GM23338 (cell line): ENCODE measurements at regions not wholly inside any gene's neighbourhood (a gene's known extent, or its start where the extent isn't known, plus 50 kb on each side); places are given as distances from the start of the nearest gene placed in this dataset.

Source experiments
- CREB1 ChIP-seq: fragments of 250-450 bp; sonication (Bioruptor Pico); IDR thresholded peaks from 2 replicates; pipeline ENCODE4 v1.5.0; 2020; ENCODE audit warnings: low read depth, mild to moderate bottlenecking, moderate library complexity
- CTCF ChIP-seq, 2 experiments: fragments of 200-600 bp in 1 of 2; sonication (generic) in 1 of 2; conservative IDR thresholded peaks; 2 replicates each; pipeline versions ENCODE4 v1.5.1 to v1.6.1; 2016 to 2017; ENCODE audit warnings: antibody characterized with exemption in 2 of 2, low read depth in 2 of 2, mild to moderate bottlenecking in 2 of 2, moderate library complexity in 1 of 2
- ETS1 ChIP-seq: IDR thresholded peaks from 2 replicates; pipeline ENCODE4 v1.6.1; 2016; ENCODE audit warnings: antibody characterized with exemption
- EZH2 ChIP-seq: fragments of 200-600 bp; sonication (generic); IDR thresholded peaks from one replicate; pipeline ENCODE4 v1.8.0; 2017; ENCODE audit warnings: antibody characterized with exemption, mild to moderate bottlenecking, low read depth; ENCODE audit not compliant: unreplicated experiment
- EZH2phosphoT487 ChIP-seq: fragments of 200-600 bp; sonication (generic); IDR thresholded peaks from one replicate; pipeline ENCODE4 v1.8.1; 2018; ENCODE audit warnings: antibody characterized with exemption; ENCODE audit not compliant: unreplicated experiment
- JUNB ChIP-seq: IDR thresholded peaks from one replicate; pipeline ENCODE4 v1.6.1; 2016; ENCODE audit warnings: antibody characterized with exemption; ENCODE audit not compliant: unreplicated experiment
- NANOG ChIP-seq: IDR thresholded peaks from 2 replicates; pipeline ENCODE4 v1.6.1; 2016; ENCODE audit warnings: antibody characterized with exemption, borderline replicate concordance
- POLR2AphosphoS5 ChIP-seq: IDR thresholded peaks from 2 replicates; pipeline ENCODE4 v1.6.1; 2016; ENCODE audit warnings: antibody characterized with exemption, low read depth
- STAT1 ChIP-seq: IDR thresholded peaks from one replicate; pipeline ENCODE4 v1.6.1; 2016; ENCODE audit warnings: antibody characterized with exemption; ENCODE audit not compliant: unreplicated experiment
- ZNF114 ChIP-seq: fragments of 250-450 bp; sonication (Bioruptor Pico); IDR thresholded peaks from 2 replicates; pipeline ENCODE4 v1.5.0; 2020; ENCODE audit warnings: mild to moderate bottlenecking, moderate library complexity
- ZNF331 ChIP-seq: fragments of 250-450 bp; sonication (Bioruptor Pico); IDR thresholded peaks from 2 replicates; pipeline ENCODE4 v1.5.0; 2020; ENCODE audit warnings: low read depth, mild to moderate bottlenecking, moderate library complexity
- ZNF462 ChIP-seq: fragments of 250-450 bp; sonication (Bioruptor Pico); IDR thresholded peaks from 2 replicates; pipeline ENCODE4 v1.5.0; 2020; ENCODE audit warnings: mild to moderate bottlenecking, moderate library complexity

- no peak for TF ChIP-seq ZNF462 (CRISPR knock-in tag)
- no peak for TF ChIP-seq STAT1
- TF ChIP-seq CREB1 (CRISPR knock-in tag): no peak
- TF ChIP-seq JUNB: no peak
- no peak for TF ChIP-seq NANOG
- no peak for TF ChIP-seq ZNF114 (CRISPR knock-in tag)
- no peak for TF ChIP-seq POLR2AphosphoS5
- no peak for TF ChIP-seq CTCF (conservative IDR thresholded peaks at IDR 0.05; ENCODE audit: low read depth in 2 of 2)
- no peak for TF ChIP-seq EZH2
- TF ChIP-seq ZNF331 (CRISPR knock-in tag): no peak
- TF ChIP-seq ETS1: no peak
- TF ChIP-seq EZH2phosphoT487: no peak
Observed at GRCh38 chr6:66851930-66852329, 1144.9 kb upstream of the EYS start (continued).
